HG03159 (cell line): ENCODE measurements at regions not wholly inside any gene's neighbourhood (a gene's known extent, or its start where the extent isn't known, plus 50 kb on each side); places are given as distances from the start of the nearest gene placed in this dataset.

Experiments
- ATAC-seq: cut with Tn5 transposase; IDR thresholded peaks from one replicate; pipeline ENCODE4 v1.9.1; 2021; ENCODE audit warnings: mild to moderate bottlenecking, moderate library complexity; ENCODE audit not compliant: unreplicated experiment

- ATAC-seq: no peak
Observed at GRCh38 chr3:64863226-64864212, 175.7 kb upstream of the ADAMTS9 start.

- no peak for ATAC-seq
Observed at GRCh38 chr3:64861684-64862083, 173.9 kb upstream of the ADAMTS9 start.

GRCh38 chr3:64860536-64860870, 172.7 kb upstream of the ADAMTS9 start:
- ATAC-seq: no peak

- no peak for ATAC-seq
Observed at GRCh38 chr3:64859625-64860535, 172.1 kb upstream of the ADAMTS9 start.

GRCh38 chr3:64856977-64857516, 169.2 kb upstream of the ADAMTS9 start:
- no peak for ATAC-seq

GRCh38 chr3:64856106-64856505, 168.3 kb upstream of the ADAMTS9 start:
- no peak for ATAC-seq

- ATAC-seq: no peak
Observed at GRCh38 chr3:64853456-64853855, 165.7 kb upstream of the ADAMTS9 start.

GRCh38 chr3:64852738-64853137, 164.9 kb upstream of the ADAMTS9 start:
- no peak for ATAC-seq

GRCh38 chr3:64848822-64849221, 161.0 kb upstream of the ADAMTS9 start:
- ATAC-seq: no peak

GRCh38 chr3:64848127-64848800, 160.5 kb upstream of the ADAMTS9 start:
- ATAC-seq: no peak

GRCh38 chr3:64844558-64844957, 156.8 kb upstream of the ADAMTS9 start:
- ATAC-seq: no peak

GRCh38 chr3:64837986-64838735, 150.4 kb upstream of the ADAMTS9 start:
- ATAC-seq: no peak

- ATAC-seq: no peak
Observed at GRCh38 chr3:64837126-64837738, 149.4 kb upstream of the ADAMTS9 start.

GRCh38 chr3:64836097-64836496, 148.3 kb upstream of the ADAMTS9 start:
- no peak for ATAC-seq

- no peak for ATAC-seq
Observed at GRCh38 chr3:64832098-64832497, 144.3 kb upstream of the ADAMTS9 start.

- no peak for ATAC-seq
Observed at GRCh38 chr3:64830681-64831080, 142.9 kb upstream of the ADAMTS9 start.

GRCh38 chr3:64829331-64829730, 141.5 kb upstream of the ADAMTS9 start:
- no peak for ATAC-seq

GRCh38 chr3:64828276-64828675, 140.5 kb upstream of the ADAMTS9 start:
- ATAC-seq: no peak

GRCh38 chr3:64827431-64827830, 139.6 kb upstream of the ADAMTS9 start:
- ATAC-seq: no peak

GRCh38 chr3:64827019-64827418, 139.2 kb upstream of the ADAMTS9 start:
- no peak for ATAC-seq
